LHCN-M2 (cell line): ENCODE measurements at regions not wholly inside any gene's neighbourhood (a gene's known extent, or its start where the extent isn't known, plus 50 kb on each side); places are given as distances from the start of the nearest gene placed in this dataset.
"Not testable (repeated sequence)": the region's sequence is repeated elsewhere in the genome, so short reads cannot be mapped to it uniquely, and the experiment has no call there.

Source experiments
- DNase-seq: peaks from one replicate; pipeline ENCODE4 v3.0.0-alpha.2; 2012; ENCODE audit warnings: low read depth

DNA sequence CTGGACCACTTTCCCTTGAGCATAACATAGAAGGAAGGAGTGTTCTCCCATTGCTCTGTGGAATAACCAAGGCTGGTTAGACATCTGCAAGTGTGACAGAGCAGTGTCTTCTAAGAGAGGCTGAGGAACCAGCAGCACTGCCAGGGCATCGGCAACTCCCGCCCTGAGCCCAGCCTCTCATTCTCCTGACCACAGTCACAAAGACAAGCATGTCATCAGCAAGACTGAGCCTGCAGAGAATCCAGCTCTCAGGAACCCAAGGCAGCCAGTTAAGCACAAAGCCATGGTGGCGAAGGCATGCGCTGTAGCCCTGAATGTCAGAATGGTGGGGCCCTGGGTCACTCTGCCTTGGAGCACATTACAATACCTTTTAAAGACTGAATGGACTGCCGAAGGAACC is 253.9 kb downstream of the AGTPBP1 start:
- no peak for DNase-seq

DNA sequence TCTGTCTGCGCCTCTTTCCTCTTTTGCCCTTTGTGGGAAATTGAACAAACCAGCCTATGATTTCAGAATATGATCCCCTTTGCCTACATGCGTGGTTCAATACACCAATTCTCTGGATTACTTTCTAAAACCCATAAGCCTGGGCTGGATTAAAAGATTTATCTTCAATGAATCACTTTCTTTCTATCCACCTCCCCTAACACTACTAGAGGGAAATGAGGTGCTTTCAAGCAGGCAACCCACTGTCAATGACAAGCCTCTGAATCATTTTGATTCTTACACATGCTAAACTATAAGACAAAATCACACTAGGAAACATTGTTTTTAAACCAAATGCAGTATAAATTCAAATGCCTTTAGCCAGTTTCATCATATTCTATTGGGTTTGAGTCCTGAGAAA is 257.5 kb downstream of the AGTPBP1 start:
- DNase-seq = no peak

DNA sequence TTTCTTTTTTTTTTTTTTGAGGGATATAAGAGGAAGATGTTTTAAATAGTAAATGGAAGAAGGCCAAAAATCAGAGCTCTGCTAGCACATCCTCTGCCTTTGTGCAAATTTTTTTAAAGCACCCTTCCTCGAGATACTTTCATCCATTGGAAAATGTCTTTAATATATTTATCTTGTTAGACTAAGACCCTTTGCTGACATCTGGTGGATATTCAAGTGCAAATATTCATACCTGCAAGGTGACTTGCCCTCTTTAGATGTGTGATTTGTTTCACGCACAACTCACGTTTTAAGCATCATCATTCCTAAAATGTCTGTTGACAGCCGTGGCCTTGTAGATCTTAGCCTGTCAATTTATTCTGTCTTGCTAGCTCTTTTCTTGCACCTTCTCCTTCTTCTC is 258.5 kb downstream of the AGTPBP1 start:
- DNase-seq = no peak

DNA sequence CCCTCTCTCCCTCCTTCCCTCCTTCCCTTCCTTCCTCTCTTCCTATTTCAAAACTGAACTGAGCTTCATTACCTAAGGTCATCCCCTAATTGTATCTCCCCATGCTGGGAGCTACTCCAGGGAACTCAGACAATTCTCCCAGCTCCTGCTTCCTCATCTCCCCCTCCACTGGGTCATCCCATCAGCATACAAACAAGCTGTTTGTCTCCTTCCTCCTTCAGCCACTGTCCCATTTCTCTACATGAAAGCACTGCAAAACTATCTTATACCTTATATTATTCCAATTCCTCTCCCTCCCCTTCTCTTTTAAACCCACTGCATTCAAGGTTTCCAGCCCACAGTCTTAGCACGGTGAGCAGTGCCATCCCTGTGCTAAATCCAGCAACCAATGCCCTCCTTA is 262.4 kb downstream of the AGTPBP1 start:
- DNase-seq = no peak

DNA sequence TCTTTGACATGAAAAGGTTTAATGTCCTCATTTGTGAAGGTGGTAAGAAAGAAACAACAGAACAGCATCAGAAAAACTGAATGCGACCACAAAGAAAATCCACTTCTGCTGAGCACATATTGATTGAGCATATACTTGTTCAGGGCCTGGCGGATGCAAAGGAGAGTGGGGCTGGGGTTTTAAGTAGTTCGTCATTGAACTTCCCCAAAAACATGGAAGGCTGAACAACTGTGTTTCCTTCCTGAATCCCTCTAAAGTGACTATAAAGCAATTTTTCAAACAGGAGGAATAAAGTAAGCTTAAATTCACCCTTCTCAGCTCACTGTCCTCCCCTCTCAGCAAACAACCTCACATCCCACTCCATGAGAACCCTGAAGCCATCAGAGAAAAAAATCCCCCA is 262.9 kb downstream of the AGTPBP1 start:
- no peak for DNase-seq

DNA sequence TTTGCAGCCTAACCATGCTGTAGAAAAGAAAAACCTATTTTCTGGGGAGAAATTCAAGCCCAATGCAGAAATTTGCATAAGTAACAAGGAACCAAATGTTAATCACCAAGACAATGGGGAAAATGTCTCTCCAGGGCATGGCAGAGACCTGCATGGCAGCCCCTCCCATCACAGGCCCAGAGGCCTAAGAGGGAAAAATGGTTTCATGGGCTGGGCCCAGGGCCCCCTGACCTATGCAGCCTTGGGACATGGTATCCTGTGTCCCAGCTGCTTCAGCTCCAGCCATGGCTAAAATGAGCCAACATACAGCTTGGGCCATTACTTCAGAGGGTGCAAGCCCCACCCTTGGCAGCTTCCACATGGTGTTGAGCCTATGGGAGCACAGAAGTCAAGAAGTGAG is 266.9 kb downstream of the AGTPBP1 start:
- DNase-seq = not testable (repeated sequence)

DNA sequence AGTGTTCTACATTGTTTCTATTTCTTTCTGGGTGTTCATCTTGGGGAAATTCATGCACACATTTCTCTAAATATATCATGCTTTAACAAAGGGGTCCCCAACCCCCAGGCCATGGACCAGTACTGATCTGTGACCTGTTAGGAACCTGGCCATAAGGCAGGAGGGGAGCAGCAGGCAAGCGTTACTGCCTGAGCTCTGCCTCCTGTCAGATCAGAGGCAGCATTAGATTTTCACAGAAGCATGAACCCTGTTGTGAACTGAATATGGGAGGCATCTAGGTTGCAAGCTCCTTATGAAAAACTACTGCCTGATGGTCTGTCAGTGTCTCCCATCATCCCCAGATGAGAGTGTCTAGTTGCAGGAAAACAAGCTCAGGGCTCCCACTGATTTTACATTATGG is 270.0 kb downstream of the AGTPBP1 start:
- DNase-seq = no peak

DNA sequence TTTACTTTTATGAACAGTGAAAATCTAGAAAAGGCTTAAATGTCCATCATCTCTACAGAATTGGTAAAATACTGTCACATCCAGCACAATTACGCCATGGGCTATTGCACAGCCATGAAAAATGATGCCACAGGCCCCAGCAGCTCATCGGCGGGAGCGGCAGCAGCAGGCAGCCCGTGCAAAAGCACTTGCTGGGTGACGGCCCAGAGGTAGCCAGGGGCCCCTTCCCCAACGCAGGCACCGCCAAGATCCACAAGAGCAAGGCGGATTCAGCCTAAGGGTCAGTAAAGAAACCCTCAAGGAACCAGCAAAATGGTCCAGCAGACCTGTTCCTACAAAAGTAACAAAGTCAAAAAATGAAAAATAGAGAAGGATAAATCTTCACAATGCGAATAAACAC is 272.7 kb downstream of the AGTPBP1 start:
- no peak for DNase-seq

DNA sequence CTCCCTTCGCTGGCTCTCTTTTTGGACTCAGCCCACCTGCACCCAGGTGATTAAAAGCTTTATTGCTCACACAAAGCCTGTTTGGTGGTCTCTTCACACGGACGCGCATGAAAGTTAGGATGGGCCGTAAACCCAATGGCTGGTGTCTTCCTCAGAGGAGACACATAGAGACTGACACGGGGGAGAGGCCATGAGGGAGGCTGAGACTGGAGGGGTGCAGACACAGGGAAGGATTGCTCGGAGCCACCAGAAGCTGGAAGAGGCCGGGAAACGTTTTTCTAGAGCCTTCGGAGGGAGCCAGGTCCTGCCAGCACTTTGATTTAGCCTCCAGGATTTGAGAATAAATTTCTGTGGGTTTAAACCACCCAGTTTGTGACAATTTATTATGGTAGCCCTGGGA is 274.9 kb downstream of the AGTPBP1 start:
- DNase-seq = no peak

DNA sequence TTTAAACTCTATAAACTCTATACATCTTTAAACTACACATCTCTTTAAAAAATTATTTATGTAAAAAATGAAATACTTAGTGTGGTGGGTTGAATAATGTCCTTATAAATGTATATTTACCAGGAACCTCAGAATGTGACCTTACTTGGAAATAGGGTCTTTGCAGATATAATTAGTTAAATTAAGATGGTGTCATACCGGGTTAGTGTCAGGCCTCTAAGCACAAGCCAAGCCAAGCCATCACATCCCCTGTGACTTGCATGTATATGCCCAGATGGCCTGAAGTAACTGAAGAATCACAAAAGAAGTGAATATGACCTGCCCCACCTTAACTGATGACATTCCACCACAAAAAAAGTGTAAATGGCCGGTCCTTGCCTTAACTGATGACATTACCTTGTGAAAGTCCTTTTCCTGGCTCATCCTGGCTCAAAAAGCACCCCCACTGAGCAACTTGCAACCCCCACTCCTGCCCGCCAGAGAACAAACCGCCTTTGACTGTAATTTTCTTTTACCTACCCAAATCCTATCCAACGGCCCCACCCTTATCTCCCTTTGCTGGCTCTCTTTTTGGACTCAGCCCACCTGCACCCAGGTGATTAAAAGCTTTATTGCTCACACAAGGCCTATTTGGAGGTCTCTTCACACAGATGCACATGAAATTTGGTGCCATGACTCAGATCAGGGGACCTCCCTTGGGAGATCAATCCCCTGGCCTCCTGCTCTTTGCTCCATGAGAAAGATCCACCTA is 283.5 kb downstream of the AGTPBP1 start:
- not testable (repeated sequence) for DNase-seq

DNA sequence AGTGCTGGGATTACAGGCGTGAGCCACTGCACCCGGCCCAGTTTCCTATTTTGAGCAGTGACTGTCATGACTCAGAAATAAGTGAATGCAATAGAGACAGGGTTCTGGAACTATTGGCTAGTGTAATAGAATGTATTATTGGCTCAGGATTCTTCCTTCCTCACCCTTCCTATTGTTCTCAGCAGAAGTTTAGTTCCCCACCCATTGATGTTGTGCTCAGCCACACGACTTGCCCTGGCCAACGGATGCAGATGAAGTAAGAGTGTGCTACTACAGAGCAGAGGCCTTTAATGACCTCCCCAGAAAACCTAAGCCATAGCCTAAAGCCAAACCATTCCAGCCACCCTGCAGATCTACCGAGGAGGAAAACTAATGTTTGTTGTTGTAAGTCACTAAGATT is 287.9 kb downstream of the AGTPBP1 start:
- no peak for DNase-seq

DNA sequence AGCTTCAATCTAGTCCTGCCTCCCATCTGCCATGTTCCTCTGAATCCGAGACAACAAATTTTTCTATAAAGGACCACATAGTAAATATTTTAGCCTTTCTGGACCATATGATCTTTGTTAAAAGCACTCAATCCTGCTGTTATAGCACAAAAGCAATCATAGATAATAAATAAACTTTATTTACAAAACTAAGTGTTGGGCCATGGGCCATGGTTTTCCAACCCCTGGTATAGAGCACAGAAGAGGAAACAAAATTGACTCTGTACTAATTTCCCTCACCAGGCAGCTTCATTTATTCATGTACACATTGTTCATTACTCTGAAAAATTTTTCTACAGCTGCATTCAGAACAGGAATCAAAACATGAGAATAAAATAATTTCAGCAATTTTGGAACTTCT is 288.9 kb downstream of the AGTPBP1 start:
- DNase-seq = no peak

DNA sequence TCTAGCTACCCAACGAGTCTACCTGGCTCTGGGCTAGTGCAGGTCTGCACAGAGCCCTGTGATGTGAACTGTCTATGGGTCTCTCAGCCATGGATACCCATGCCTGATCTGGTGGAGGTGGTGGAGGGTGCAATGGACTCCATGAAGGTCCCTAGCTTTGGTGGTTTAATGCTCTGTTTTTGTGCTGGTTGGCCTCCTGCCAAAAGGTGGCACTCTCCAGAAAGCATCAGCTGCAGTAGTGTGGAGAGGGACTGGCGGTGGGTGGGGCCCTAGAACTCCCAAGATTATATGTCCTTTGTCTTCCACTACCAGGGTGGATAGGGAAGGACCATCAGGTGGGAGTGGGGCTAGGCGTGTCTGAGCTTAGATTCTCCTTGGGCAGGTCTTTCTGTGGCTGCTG is 290.1 kb downstream of the AGTPBP1 start:
- DNase-seq = no peak

DNA sequence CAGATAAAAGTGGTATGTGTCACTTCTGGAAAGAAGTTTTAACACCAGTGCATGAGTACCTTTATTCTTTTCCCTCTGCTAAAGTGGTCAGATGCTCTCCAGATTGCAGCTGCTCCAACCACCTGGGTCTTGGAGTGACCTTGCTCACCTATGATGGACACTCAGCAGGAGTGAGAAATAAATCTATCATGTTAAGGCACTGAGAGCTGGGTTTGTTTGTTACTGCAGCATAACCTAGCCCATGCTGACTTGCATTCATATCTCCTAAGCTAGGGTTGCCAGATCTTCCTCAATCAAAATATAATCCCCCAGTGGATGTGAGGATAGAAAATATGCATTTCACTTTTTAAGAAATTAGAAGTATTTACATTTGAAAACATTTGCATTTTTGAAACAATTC is 295.9 kb downstream of the AGTPBP1 start:
- no peak for DNase-seq

DNA sequence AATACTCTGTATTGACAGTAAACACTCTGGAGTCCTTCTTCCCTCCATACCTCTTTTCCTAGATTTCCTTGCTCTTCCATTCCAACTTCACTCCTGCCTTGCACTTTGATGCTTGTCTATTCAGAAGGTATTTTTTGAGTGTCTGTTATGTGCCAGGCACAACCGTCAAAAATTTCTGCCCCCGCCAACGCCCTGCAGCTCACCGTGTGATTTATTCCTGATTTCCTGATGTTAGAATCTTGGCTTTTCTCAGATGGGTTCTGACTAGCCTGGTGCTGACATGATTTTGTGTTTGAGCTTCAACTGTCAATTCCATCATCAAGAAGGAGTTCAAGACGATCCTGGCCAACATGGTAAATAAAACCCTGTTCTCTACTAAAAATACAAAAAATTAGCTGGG is 297.5 kb downstream of the AGTPBP1 start:
- DNase-seq = no peak

DNA sequence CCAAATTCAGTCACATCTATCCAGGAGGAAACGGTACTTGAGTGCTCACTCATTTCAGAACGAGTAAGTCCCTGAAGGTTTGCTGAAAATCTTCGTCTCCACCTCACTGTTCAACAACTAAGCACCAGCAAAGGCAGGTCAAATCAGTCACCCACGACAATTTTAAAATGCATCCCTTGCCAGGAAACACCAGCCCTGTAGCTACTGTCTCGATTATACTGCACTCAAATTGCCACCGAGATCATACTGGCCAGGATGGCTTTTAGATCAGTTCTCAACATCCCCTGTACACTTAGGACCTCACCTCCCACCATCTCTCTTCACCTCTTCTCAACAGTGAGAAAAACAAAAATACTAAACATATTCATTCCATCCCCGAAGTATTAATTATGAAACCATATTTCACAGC is 298.6 kb downstream of the AGTPBP1 start:
- no peak for DNase-seq

DNA sequence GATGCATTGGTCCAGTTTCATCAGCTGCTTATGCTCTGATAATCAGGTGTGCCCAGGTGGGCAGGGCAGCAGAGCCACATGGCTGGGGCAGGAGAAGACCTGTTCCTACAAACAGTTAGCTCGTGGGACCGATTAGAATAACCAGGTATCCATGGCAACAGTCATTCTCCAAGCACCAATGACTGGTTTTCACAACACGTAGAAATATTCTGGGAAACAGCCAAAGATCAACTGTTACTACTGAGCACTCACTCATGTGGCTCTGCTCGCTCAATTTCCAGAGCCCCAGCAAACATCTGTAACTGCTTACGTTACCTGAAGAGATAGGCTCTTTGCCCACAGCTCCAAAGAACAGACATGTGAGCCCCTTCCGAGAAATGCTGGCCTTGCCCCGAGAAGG is 302.0 kb downstream of the AGTPBP1 start:
- DNase-seq = no peak

DNA sequence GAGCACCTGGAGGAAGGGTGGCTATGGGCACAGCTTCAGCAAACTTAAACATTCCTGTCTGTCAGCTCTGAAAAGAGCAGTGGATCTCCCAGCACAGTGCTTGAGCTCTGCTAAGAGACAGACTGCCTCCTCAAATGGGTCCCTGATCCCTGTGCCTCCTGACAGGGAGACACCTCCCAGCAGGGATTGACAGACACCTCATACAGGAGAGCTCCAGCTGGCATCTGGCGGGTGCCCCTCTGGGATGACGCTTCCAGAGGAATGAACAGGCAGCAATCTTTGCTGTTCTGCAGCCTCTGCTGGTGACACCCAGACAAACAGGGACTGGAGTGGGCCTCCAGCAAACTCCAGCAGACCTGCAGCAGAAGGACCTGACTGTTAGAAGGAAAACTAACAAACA is 307.8 kb downstream of the AGTPBP1 start:
- DNase-seq = not testable (repeated sequence)

DNA sequence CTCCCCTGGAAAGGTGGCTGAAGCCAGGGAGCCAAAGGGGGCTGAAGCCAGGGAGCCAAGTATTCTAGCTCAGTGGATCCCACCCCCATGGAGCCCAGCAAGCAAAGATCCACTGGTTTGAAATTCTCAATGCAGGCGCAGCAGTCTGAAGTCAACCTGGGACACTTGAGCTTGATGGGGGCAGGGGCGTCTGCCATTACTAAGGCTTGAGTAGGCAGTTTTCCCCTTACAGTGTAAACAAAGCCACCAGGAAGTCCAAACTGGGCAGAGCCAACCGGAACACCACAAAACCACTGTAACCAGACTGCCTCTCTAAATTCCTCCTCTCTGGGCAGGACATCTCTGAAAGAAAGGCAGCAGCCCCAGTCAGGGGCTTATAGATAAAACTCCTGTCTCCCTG is 308.2 kb downstream of the AGTPBP1 start:
- not testable (repeated sequence) for DNase-seq

DNA sequence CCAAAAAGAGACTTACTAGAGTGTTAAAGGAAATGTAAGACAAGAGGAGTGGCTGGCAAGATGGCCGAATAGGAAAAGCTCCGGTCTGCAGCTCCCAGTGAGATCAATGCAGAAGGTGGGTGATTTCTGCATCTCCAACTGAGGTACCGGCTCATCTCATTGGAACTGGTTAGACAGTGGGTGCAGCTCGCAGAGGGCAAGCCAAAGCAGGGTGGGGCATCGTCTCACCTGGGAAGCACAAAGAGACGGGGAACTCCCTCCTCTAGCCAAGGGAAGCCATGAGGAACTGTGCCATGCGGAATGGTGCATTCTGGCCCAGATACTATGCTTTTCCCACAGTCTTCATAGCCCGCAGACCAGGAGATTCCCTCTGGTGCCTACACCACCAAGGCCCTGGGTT is 308.7 kb downstream of the AGTPBP1 start:
- no peak for DNase-seq

DNA sequence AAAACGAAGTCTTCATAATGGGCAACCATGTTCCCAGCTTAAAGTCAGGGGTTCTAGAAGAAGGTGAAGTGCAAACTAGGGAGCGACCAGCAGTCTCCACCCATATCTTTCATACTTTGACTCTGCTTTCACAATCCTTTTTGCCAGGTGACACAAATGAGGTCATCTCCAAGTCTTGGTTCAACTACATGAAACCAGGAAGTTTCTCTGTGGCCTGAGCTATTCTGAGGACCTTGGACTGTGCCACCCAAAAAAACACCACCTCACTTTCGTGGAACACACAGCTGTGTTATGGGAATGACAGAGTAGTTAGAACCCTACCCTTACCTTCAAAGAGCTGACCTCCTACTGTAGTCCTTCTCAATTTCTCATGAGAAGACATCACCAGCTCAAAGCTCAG is 309.2 kb downstream of the AGTPBP1 start:
- no peak for DNase-seq

DNA sequence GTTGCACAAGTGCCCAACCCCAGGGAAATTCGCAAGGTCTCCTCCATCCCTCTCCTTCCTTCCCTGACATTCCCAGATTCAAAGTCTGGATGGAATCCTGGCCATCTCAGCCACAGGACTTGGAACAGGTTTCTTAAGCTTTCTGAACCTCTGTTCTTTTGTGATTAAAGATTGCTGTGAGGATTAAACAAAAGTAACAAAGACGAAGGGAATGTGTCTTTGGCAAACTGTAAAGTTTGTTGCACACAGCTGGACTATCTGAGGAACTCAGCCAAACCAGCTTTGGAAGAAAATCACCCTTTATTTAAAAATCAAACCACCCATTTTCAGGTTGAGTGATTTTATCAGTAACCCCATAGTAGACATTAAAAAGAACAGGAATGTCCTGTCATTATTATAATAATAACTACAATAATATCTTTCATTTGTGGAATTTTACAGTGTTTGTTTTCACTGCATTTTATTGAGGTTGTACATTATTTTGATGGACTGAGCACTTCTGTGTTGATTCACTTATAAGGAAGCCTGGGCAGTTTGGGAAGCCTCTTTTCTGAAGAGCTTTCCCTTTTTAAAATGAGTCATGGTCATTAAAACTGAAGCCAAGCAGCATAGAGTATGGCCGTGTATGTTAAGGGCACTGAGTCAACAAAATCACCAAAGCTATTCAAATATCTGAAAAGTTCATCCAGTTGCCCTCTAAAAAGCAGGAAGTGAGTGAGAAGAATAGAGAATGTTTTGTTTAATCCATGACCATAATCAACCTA is 310.2 kb downstream of the AGTPBP1 start:
- no peak for DNase-seq

DNA sequence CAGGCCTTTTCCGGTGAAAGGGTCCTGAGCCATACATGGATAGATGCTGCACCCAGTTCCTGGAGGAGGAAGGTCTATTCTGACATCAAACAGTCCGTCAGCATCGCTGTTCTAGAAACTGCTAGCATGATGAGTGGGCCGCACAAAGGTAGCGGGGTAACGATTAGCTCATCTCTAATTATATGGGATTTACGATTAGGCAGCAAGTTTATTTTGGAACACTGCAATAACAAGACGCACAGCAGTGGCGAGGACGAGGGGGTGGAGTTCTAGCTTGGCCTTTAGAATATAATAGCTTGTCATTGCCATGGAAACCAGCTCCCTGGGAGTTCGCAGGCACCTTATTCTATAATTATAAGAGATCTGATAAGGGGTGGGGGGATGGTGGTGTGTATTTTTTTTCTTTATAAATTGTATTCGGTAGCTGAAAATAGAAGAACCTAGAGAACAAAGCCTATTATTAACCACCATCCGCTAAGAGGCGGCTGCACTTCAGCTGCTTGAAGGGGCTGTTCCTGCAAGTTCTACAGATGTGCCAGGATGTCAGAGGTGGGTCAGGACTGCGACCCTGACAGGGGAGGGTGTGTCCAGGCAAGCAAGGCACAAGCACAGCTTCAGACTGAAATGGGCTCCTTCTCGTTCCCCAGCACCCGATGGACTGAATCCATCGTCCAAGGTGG is 311.0 kb downstream of the AGTPBP1 start:
- DNase-seq = no peak
